GM13976 (cell line): ENCODE measurements at regions not wholly inside any gene's neighbourhood (a gene's known extent, or its start where the extent isn't known, plus 50 kb on each side); places are given as distances from the start of the nearest gene placed in this dataset.

Experiments used
- DNase-seq: peaks from one replicate; pipeline ENCODE4 v3.0.0; 2012; ENCODE audit warnings: low spot score
- in situ Hi-C: fragments of 300-500 bp; cut with MboI; formaldehyde crosslinking; loops from one replicate; pipeline ENCODE4 v1.12.0; 2022; ENCODE audit warnings: low sequenced_read_pairs, mixed read lengths, inconsistent platforms; ENCODE audit not compliant: unreplicated experiment
- TF ChIP-seq, protein P1 (sequence below): IDR thresholded peaks from 2 replicates; pipeline ENCODE4 v1.5.1; 2012; ENCODE audit warnings: borderline replicate concordance, mild to moderate bottlenecking; ENCODE audit not compliant: insufficient read depth; ENCODE audit errors: extremely low read depth, missing control alignments, control extremely low read depth

DNA sequence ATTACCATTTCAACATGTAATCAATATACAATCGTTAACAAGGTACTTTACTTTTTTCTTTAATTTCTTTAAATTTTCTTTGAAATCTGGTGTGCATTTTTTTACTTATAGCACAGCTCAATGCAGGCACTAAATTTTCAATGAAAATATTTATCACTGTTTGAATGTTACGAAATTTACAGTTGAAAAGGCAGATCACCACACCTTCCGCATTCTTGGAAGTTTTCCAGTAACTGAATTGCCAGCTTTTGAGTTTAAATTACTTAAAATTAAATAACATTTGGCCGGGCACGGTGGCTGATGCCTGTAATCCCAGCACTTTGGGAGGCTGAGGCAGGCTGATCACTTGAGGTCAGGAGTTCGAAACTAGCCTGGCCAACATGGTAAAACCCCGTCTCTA lies 309.9 kb downstream of the BMP7 start:
- DNase-seq = no peak
- TF ChIP-seq, protein P1, sequence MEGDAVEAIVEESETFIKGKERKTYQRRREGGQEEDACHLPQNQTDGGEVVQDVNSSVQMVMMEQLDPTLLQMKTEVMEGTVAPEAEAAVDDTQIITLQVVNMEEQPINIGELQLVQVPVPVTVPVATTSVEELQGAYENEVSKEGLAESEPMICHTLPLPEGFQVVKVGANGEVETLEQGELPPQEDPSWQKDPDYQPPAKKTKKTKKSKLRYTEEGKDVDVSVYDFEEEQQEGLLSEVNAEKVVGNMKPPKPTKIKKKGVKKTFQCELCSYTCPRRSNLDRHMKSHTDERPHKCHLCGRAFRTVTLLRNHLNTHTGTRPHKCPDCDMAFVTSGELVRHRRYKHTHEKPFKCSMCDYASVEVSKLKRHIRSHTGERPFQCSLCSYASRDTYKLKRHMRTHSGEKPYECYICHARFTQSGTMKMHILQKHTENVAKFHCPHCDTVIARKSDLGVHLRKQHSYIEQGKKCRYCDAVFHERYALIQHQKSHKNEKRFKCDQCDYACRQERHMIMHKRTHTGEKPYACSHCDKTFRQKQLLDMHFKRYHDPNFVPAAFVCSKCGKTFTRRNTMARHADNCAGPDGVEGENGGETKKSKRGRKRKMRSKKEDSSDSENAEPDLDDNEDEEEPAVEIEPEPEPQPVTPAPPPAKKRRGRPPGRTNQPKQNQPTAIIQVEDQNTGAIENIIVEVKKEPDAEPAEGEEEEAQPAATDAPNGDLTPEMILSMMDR = no peak
- in situ Hi-C loops = no loop called here

DNA sequence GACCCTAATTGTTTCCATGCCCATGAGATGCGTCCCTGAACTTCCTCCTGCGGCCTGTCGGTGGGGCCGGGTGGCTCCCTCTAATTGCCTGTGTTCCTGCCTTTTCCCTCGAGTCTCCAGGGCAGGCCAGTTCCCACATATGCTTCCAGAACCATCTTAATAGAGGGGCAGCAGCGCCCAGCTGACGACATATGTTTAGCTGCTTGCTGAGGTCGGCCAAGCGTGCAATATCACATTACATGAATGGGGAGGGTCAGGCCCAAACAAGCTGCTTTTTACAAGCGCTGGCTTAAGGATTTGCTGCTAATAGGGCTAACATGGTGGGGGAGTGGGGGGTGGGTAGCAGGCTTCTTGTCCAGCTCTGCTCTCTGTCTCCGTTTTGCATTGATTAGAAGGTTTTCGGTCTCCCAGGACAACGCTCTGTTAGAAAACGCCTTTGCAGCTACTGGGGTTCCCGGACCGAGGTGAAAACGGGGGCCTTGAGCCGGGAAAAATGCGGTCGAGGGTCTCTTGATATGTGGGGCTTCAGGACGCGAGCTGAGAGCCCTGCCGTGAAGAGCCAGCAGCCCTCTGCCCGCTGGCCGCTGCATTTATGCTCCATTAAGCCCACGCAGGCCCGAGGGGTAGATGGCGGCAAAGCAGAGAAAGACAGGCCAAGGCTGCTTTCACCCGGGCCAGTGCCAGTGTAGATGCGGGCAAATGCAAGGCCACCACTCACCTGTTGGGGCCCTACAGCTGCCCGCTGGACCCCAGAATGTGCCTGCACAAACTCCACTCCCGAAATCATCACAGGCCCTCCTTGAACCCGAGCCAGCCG lies 308.5 kb downstream of the BMP7 start:
- TF ChIP-seq, protein P1 = no peak
- in situ Hi-C loops = no loop called here

DNA sequence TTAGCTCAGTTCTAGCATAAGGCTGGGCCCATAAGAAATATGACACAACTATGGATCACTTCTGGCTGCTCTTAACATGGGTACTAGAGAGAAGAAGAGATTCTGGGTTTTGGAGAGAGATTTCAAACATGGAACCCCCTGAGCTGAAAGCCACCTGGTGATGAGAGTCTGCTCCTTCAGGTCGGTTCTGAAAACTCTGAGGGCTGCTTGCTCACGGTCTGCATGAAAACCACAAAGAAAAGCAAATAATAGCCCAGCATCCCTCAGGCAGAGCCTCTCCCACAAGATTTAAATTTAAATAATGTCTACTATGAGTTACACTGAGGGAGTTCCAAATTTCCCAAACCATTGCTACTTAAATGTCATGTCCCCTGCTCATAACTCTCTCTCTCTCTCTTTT lies 301.5 kb downstream of the BMP7 start:
- TF ChIP-seq, protein P1 = no peak
- in situ Hi-C loops = no loop called here
- no peak for DNase-seq

More for the DNA sequence above, 308.5 kb downstream of the BMP7 start:
- no peak for DNase-seq

DNA sequence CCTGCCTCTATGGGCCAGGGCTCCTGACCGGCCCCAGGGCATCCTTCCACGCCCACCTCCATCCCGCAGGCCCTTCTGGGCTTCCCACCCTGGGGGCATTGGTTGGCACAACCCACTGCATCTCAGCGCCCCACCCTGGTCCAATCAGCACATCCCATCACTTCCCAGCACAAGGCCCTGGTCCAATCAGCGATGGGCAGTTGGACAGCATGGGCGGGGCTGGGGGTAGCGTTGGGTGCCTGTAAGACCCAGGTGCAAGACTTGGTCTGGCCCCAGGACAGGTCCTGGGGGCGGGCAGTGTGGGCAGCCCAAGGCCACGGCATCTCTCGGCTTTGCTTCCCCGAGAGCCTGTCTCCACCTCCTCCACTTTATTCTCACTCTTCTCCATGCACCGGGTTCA lies 298.5 kb downstream of the BMP7 start:
- TF ChIP-seq, protein P1 = no peak
- DNase-seq = no peak
- in situ Hi-C loops = no loop called here

DNA sequence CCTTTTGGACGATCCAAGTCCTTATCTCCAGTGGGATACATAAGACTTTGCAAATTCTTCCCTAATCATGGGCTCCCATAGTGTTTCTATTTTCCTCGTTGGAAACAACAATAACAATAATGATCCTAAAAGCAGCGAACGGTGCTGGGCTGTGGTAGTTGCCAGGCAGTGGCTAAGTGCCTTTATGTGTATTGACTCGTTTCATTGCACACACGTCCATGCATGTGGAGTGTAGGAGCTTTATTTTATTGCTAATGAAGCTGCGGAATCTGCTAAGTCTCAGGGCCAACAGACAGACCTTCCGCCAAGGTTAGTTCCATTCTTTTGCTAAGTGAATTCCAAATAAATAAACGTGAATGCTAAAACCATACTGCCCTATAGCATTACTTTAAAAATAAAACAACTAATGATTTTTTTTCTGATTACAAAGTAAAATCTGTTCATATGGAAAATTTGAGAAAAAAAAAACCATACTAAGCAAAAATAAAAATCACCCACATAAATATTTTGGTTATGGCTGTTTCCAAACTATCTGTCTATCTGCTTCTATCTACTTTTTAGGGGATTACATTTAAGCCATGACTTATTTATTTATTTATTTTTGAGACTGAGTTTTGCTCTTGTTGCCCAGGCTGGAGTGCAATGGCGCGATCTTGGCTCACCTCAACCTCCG lies 297.9 kb downstream of the BMP7 start:
- no peak for DNase-seq
- in situ Hi-C loops = no loop called here
- TF ChIP-seq, protein P1 = no peak

DNA sequence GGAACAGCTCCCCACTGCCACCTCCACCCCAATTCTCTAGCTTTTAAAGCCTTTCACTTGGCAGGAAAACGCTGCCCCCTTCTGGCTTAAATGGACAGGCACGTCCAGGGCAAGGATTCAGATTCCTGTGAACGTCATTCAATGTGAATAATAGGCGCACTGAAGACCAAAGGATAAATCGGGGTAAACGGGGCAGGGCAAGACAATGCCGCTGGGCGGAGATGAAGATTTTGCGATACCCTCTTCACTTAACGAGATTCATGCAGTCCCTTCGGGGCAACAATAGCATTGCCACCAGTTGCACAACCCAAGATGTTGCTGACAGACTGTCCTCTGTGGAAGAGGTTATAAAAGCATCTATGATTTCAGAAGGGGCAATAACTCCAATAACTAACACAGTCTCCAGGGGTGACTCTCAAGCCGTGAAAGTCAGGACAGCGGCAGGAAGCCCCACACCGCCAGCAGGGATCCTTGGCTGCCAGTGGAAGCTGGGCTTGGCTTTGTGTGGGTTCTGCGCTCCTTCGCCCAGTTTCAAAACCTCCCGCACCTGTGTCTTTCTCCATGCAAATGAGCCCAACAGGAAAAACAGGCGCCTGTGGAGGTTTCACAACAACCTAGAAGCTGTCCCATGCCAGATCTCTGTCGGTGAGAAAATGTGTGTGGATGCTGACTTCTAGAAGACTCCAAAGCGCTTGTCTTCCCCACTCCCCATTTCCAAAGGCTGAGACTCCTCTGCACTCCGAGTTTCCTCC lies 291.8 kb downstream of the BMP7 start:
- TF ChIP-seq, protein P1 = peak; percentile 30
- in situ Hi-C loops = no loop called here
- DNase-seq = peak; percentile 45
